ENCODE measurements at regions not wholly inside any gene's neighbourhood (a gene's known extent, or its start where the extent isn't known, plus 50 kb on each side); places are given as distances from the start of the nearest gene placed in this dataset.

DNA sequence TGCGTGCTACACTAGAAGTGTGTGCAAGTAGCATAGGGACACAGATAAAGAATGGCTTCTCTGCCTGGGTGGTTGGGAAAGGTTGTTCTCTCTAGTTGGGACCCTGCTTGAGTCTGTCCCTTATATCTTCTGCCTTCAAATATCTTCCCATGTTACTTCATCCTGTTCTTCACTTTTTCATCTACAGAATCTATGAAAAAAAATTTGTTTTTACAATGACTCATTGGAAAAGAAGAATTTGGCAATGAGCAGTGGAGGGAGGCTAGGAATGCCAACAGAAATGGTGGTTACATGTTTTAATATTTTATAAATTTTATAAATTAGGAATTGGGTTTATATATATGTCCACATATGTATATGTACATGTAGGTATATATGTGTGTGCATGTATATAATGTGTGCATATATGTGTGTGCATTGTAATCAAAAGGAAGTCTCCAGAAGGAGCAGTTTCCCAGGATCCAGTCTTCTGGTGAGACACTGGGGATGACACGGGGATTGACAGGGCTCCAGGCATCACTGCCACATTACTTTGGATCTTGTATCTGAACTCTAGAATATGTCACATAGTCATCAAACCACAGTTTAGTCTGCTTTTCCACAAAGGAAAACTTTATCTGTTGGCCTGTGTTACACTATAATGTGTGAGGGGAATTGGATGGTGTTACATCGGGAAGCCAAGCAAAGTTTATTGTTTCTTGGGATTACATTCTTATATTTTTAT lies 75.3 kb upstream of the RIPOR2 start:
- no peak overlapping the region for H3K27ac ChIP-seq (ENCODE audit: low read depth, low read length)
- peaks cover 10 to 17% of the 10 kb centered on the region in 2 donors for H3K4me1 ChIP-seq (ENCODE audit: control insufficient read depth in 1 of 2, insufficient read depth in 2 of 2, low read length in 2 of 2)
- no peak overlapping the region for H3K9ac ChIP-seq (ENCODE audit: low read depth in 1 of 2, low read length in 2 of 2)
- no peak overlapping the region for H3K4me3 ChIP-seq (ENCODE audit: low read depth in 1 of 2, low read length in 2 of 2)
- H3K27me3 ChIP-seq (ENCODE audit: control insufficient read depth in 1 of 2, insufficient read depth in 2 of 2, low read length in 2 of 2) = no peaks in the 10 kb centered on the region
- H3K9me3 ChIP-seq (ENCODE audit: control insufficient read depth in 1 of 2, low read length in 2 of 2) = no peaks in the 10 kb centered on the region
- no peaks in the 10 kb centered on the region for H3K36me3 ChIP-seq (ENCODE audit: control insufficient read depth in 1 of 2, insufficient read depth in 2 of 2, low read length in 2 of 2)

DNA sequence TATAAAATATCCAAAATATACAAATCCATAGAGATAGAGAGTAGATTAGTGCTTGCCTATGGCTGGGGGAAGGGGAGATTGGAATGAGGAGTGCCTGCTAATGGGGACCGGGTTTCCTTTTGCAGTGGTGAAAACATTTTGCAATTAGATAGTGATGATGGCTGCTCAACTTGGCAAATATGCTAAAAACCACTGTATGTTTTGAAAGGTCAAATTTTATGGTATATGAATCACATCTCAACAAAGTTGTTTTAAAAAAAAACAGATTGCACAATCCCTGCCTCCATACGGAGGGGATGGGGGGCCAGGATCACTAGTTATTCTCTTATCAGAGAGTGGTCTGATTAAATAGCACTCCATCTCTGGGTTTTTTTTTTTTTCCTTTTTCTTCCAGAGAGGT lies 76.9 kb upstream of the RIPOR2 start:
- Histone ChIP-seq H3K27me3 (ENCODE audit: control insufficient read depth in 1 of 2, insufficient read depth in 2 of 2, low read length in 2 of 2) (no peaks in the 10 kb centered on the region), H3K9ac (ENCODE audit: low read depth in 1 of 2, low read length in 2 of 2) (no peak overlapping the region), H3K9me3 (ENCODE audit: control insufficient read depth in 1 of 2, low read length in 2 of 2) (no peaks in the 10 kb centered on the region), H3K36me3 (ENCODE audit: control insufficient read depth in 1 of 2, insufficient read depth in 2 of 2, low read length in 2 of 2) (no peaks in the 10 kb centered on the region), H3K4me1 (ENCODE audit: control insufficient read depth in 1 of 2, insufficient read depth in 2 of 2, low read length in 2 of 2) (peaks cover 4 to 5% of the 10 kb centered on the region in 2 donors), H3K4me3 (ENCODE audit: low read depth in 1 of 2, low read length in 2 of 2) (no peak overlapping the region), H3K27ac (ENCODE audit: low read depth, low read length) (no peak overlapping the region)

DNA sequence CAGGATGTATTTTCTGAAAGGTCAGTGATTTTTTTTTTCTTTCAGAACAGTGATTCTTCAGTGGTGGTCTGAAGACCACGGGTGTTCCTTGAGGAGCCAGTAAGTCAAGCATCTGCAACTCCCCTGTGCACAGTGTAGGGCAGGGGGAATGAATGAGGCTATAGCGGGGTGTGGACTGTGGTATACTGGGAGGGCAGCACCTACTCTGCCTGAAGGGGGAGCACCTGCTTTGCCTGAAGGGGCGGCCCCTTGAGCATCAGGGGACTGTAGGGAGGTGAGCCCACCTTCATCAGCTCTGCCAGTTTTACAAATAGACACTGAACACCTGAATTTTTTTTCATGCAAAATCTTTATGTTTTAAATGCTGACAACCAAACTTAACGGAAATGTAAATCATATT lies 77.5 kb upstream of the RIPOR2 start:
- Histone ChIP-seq H3K9me3 (ENCODE audit: control insufficient read depth in 1 of 2, low read length in 2 of 2) (no peaks in the 10 kb centered on the region), H3K27ac (ENCODE audit: low read depth, low read length) (no peak overlapping the region), H3K36me3 (ENCODE audit: control insufficient read depth in 1 of 2, insufficient read depth in 2 of 2, low read length in 2 of 2) (no peaks in the 10 kb centered on the region), H3K9ac (ENCODE audit: low read depth in 1 of 2, low read length in 2 of 2) (no peak overlapping the region), H3K27me3 (ENCODE audit: control insufficient read depth in 1 of 2, insufficient read depth in 2 of 2, low read length in 2 of 2) (no peaks in the 10 kb centered on the region), H3K4me3 (ENCODE audit: low read depth in 1 of 2, low read length in 2 of 2) (no peak overlapping the region), H3K4me1 (ENCODE audit: control insufficient read depth in 1 of 2, insufficient read depth in 2 of 2, low read length in 2 of 2) (peaks cover 3 to 4% of the 10 kb centered on the region in 2 donors)

DNA sequence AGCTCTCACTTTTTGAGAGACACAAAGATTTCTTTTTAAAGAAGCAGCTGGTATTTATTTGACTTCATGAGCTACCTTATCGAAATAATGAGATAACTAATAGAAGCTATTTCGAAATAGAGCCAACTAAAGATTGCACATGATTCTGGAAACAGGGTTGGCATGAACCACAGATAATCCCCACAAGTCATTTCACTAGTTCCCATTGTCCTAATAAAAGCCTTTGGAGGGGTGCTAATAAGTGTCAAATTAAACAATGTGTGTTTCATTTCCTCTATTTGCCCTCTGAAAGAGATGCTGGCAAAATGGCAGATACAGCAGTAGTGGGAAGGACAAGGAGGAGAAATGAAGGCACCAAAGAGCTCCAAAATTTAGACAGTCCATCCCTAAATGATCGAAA lies 78.6 kb upstream of the RIPOR2 start:
- no peaks in the 10 kb centered on the region for H3K36me3 ChIP-seq (ENCODE audit: control insufficient read depth in 1 of 2, insufficient read depth in 2 of 2, low read length in 2 of 2)
- H3K9me3 ChIP-seq (ENCODE audit: control insufficient read depth in 1 of 2, low read length in 2 of 2) = no peaks in the 10 kb centered on the region
- no peaks in the 10 kb centered on the region for H3K27me3 ChIP-seq (ENCODE audit: control insufficient read depth in 1 of 2, insufficient read depth in 2 of 2, low read length in 2 of 2)
- H3K4me1 ChIP-seq (ENCODE audit: control insufficient read depth in 1 of 2, insufficient read depth in 2 of 2, low read length in 2 of 2) = peaks cover 3 to 4% of the 10 kb centered on the region in 2 donors
- no peak overlapping the region for H3K9ac ChIP-seq (ENCODE audit: low read depth in 1 of 2, low read length in 2 of 2)
- no peak overlapping the region for H3K27ac ChIP-seq (ENCODE audit: low read depth, low read length)
- H3K4me3 ChIP-seq (ENCODE audit: low read depth in 1 of 2, low read length in 2 of 2) = no peak overlapping the region

DNA sequence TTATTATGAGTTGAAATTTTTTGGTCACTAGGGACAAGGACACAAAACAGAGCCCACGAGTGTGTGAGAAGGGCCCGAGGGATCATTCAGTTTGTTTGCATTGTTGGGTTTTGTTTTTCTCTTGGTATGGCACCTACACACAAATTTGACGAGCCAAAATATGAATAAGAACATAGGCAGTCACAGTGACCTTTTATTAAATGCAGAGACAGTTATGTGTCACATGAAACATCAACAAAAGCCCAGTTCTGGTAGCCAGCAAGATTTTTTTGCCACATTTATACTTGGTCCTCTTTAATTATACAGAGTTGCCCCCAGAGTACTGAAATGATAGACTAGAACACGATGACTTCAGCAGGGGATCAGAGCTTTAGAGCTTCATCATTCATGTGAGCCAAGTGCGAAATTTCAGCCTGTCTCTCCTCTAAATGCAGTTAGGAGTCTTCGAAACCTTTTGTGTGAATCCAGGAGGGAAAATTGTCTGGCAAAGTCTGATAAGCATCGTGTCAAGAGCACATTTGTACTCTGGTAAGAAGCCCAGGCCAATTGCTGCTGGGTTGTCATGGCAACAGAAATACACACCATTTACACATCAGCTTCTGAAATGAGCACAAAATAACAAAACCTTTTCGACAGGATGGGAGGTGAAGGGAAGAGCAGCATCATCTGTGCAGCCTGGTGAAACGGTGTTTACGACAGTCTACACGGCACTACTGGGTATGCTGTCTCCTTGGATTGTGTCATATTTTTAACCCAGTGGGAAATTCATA lies 79.2 kb upstream of the RIPOR2 start:
- peaks cover 3 to 4% of the 10 kb centered on the region in 2 donors for H3K4me1 ChIP-seq (ENCODE audit: control insufficient read depth in 1 of 2, insufficient read depth in 2 of 2, low read length in 2 of 2)
- no peaks in the 10 kb centered on the region for H3K36me3 ChIP-seq (ENCODE audit: control insufficient read depth in 1 of 2, insufficient read depth in 2 of 2, low read length in 2 of 2)
- peak overlapping the region in 1 of 2 donors; percentile 5 for H3K4me3 ChIP-seq (ENCODE audit: low read depth in 1 of 2, low read length in 2 of 2)
- no peak overlapping the region for H3K27ac ChIP-seq (ENCODE audit: low read depth, low read length)
- no peaks in the 10 kb centered on the region for H3K9me3 ChIP-seq (ENCODE audit: control insufficient read depth in 1 of 2, low read length in 2 of 2)
- H3K9ac ChIP-seq (ENCODE audit: low read depth in 1 of 2, low read length in 2 of 2) = no peak overlapping the region
- no peaks in the 10 kb centered on the region for H3K27me3 ChIP-seq (ENCODE audit: control insufficient read depth in 1 of 2, insufficient read depth in 2 of 2, low read length in 2 of 2)

DNA sequence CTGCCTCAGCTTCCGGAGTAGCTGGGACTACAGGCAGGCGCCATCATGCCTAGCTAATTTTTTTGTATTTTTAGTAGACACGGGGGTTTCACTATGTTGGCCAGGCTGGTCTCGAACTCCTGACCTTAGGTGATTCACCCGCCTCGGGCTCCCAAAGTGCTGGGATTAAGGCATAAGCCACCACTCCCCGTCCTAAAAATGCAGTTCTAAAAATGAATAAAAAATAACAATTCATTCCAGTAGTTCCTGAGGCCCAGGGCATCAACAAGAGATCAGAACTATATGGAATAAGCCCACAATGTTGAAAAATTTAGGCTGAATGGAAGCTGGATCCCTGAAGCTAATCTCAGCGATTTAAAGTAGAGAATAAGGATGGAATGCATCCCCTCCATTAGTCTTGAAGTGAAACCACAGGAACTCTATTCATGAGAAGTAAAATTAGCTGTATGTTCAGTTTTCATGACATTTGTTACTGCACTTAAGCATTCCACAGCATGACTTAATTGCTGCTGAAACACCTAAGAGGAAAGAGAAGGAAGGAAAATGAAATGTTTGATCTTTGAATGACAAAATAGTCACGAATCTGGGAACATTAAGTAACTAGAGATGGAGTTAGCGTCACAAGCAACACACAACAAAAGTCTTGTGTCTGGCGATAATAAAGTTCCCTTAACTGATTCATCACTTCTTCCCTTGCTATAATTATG lies 80.4 kb upstream of the RIPOR2 start:
- Histone ChIP-seq H3K9ac (ENCODE audit: low read depth in 1 of 2, low read length in 2 of 2) (no peak overlapping the region), H3K27ac (ENCODE audit: low read depth, low read length) (no peak overlapping the region), H3K4me3 (ENCODE audit: low read depth in 1 of 2, low read length in 2 of 2) (no peak overlapping the region), H3K4me1 (ENCODE audit: control insufficient read depth in 1 of 2, insufficient read depth in 2 of 2, low read length in 2 of 2) (peaks cover 3 to 4% of the 10 kb centered on the region in 2 donors), H3K9me3 (ENCODE audit: control insufficient read depth in 1 of 2, low read length in 2 of 2) (no peaks in the 10 kb centered on the region), H3K27me3 (ENCODE audit: control insufficient read depth in 1 of 2, insufficient read depth in 2 of 2, low read length in 2 of 2) (no peaks in the 10 kb centered on the region), H3K36me3 (ENCODE audit: control insufficient read depth in 1 of 2, insufficient read depth in 2 of 2, low read length in 2 of 2) (no peaks in the 10 kb centered on the region)

DNA sequence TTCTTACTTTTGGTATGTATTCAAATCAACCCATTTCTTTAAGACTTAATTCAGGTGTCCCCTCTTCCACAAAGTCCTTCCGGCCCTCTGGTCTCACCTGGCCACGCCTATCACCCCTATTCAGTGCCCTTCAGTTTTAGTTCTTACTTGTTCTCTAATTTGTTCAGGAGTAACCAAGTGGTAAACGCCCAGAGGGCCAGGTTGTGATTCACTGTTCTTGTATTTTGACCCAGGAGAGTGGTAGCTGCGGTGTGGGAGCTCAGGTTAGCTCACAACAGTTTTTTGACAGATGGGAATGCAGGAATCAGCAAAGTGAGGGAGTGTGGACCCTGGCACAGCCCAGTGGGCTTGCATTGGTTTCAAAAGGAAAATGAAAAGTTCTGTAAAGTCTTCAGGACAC lies 81.7 kb upstream of the RIPOR2 start:
- Histone ChIP-seq H3K9ac (ENCODE audit: low read depth in 1 of 2, low read length in 2 of 2) (no peak overlapping the region), H3K4me1 (ENCODE audit: control insufficient read depth in 1 of 2, insufficient read depth in 2 of 2, low read length in 2 of 2) (peaks cover 3 to 4% of the 10 kb centered on the region in 2 donors)

DNA sequence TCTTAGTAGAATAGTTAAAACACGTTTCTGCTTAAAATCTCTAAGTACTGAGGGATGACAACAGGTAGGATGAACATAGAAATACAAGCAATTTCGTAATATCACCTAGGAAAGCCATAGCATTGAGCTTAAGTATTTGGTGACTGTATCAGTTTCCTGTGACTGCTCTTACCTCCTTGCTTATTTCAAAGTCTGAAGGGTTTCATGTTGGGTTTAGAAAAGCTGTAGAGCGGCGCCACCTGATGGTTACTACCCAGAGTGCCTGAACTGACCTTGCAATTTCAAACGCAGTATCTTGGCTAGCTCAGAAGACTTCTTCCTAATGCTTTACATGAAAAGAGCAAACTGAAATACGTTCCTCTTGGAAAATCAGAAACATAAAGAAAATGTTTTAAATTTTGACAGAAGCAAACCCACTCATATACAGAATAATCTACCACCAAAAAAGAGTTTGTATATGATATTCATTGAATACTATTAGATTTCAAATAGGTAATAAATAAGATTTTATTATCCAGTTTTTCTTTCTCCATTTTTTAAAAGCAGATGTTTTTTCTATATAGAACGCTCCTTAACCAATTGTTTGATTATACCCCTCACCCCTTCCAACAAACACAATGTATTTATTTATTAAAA lies 82.3 kb upstream of the RIPOR2 start:
- Histone ChIP-seq H3K4me1 (ENCODE audit: control insufficient read depth in 1 of 2, insufficient read depth in 2 of 2, low read length in 2 of 2) (peaks cover 3 to 4% of the 10 kb centered on the region in 2 donors), H3K4me3 (ENCODE audit: low read depth in 1 of 2, low read length in 2 of 2) (no peak overlapping the region), H3K36me3 (ENCODE audit: control insufficient read depth in 1 of 2, insufficient read depth in 2 of 2, low read length in 2 of 2) (no peaks in the 10 kb centered on the region), H3K27me3 (ENCODE audit: control insufficient read depth in 1 of 2, insufficient read depth in 2 of 2, low read length in 2 of 2) (no peaks in the 10 kb centered on the region), H3K9ac (ENCODE audit: low read depth in 1 of 2, low read length in 2 of 2) (no peak overlapping the region), H3K27ac (ENCODE audit: low read depth, low read length) (no peak overlapping the region), H3K9me3 (ENCODE audit: control insufficient read depth in 1 of 2, low read length in 2 of 2) (no peaks in the 10 kb centered on the region)

More for the DNA sequence above, 81.7 kb upstream of the RIPOR2 start:
- no peaks in the 10 kb centered on the region for H3K27me3 ChIP-seq (ENCODE audit: control insufficient read depth in 1 of 2, insufficient read depth in 2 of 2, low read length in 2 of 2)
- no peak overlapping the region for H3K27ac ChIP-seq (ENCODE audit: low read depth, low read length)
- H3K4me3 ChIP-seq (ENCODE audit: low read depth in 1 of 2, low read length in 2 of 2) = no peak overlapping the region
- no peaks in the 10 kb centered on the region for H3K36me3 ChIP-seq (ENCODE audit: control insufficient read depth in 1 of 2, insufficient read depth in 2 of 2, low read length in 2 of 2)
- H3K9me3 ChIP-seq (ENCODE audit: control insufficient read depth in 1 of 2, low read length in 2 of 2) = no peaks in the 10 kb centered on the region

DNA sequence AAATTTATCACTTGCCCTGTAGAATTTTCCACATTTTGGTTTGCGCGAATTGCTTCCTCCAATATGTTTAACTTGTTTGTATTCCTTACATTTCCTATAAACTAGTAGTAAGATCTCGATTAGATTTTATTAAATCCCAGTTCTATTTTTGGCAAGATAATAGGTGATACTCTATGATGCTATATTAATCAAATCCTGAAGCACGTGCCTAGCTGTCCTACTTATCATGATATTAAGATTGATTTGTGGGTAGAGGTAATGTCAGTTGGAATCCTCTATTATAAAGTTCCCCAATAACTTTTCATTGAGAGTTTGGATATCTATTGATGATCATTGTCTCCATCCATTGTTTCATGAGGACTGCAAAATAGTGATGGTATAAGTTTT lies 82.8 kb upstream of the RIPOR2 start:
- Histone ChIP-seq H3K9ac (ENCODE audit: low read depth in 1 of 2, low read length in 2 of 2) (no peak overlapping the region), H3K27me3 (ENCODE audit: control insufficient read depth in 1 of 2, insufficient read depth in 2 of 2, low read length in 2 of 2) (no peaks in the 10 kb centered on the region), H3K36me3 (ENCODE audit: control insufficient read depth in 1 of 2, insufficient read depth in 2 of 2, low read length in 2 of 2) (no peaks in the 10 kb centered on the region), H3K4me1 (ENCODE audit: control insufficient read depth in 1 of 2, insufficient read depth in 2 of 2, low read length in 2 of 2) (peaks cover 3 to 4% of the 10 kb centered on the region in 2 donors), H3K27ac (ENCODE audit: low read depth, low read length) (no peak overlapping the region), H3K4me3 (ENCODE audit: low read depth in 1 of 2, low read length in 2 of 2) (no peak overlapping the region), H3K9me3 (ENCODE audit: control insufficient read depth in 1 of 2, low read length in 2 of 2) (no peaks in the 10 kb centered on the region)

DNA sequence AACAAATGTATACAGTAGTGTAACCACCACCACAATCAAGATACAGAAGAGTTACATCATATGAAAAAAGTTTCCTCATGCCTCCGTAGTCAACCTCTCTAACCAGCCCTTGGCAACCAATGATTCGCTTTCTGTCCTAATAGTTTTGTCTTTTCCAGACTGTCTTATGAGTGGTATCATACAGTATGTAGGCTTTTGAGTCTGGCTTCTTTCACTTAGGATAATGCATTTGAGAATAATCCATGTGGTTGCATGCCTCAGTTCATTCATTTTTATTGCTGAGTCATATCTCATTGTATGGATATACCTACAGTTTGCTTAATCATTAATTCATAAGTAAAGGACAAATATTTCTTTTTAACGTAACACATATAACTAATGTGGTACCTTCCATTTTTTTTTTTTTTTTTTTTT lies 86.4 kb upstream of the RIPOR2 start:
- Histone ChIP-seq H3K9ac (ENCODE audit: low read depth in 1 of 2, low read length in 2 of 2) (no peak overlapping the region), H3K4me1 (ENCODE audit: control insufficient read depth in 1 of 2, insufficient read depth in 2 of 2, low read length in 2 of 2) (no peaks in the 10 kb centered on the region), H3K9me3 (ENCODE audit: control insufficient read depth in 1 of 2, low read length in 2 of 2) (no peaks in the 10 kb centered on the region), H3K27me3 (ENCODE audit: control insufficient read depth in 1 of 2, insufficient read depth in 2 of 2, low read length in 2 of 2) (no peaks in the 10 kb centered on the region), H3K27ac (ENCODE audit: low read depth, low read length) (no peak overlapping the region), H3K4me3 (ENCODE audit: low read depth in 1 of 2, low read length in 2 of 2) (no peak overlapping the region), H3K36me3 (ENCODE audit: control insufficient read depth in 1 of 2, insufficient read depth in 2 of 2, low read length in 2 of 2) (no peaks in the 10 kb centered on the region)

Measured in duodenal mucosa (tissue), 2 donors.